ENCODE measurements at regions not wholly inside any gene's neighbourhood (a gene's known extent, or its start where the extent isn't known, plus 50 kb on each side); places are given as distances from the start of the nearest gene placed in this dataset.
"Not testable (repeated sequence)": the region's sequence is repeated elsewhere in the genome, so short reads cannot be mapped to it uniquely, and the experiment has no call there.

DNA sequence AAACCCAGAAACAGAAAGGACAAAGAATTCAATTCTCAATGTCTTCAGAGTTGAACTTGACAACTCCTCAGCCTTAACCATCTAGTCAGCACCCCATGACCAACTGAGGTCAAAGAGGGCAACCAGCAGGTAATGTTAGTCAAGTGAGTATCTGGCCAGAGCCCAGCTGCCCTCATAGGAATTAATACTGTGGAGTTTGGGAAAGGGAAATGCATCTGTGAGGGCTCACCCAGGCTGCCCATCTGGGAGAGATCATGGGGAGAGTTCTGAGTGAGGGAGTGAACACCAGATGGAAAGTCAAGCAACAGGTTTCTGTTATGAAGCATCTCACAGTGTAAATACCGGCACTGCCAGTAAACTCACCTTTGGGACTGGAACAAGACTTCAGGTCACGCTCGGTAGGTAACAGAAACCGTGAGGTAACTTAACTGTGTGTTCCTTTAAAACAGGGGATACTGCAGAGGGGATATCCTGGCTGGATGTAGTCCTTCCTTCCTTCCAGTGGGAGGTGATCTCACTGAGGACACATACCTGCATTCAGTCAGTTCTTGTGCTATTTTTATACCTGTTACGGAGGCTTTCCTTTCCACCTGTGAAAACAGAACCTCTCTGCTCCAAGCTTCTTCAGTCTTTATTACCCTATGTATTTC lies 94.4 kb downstream of the DAD1 start:
- H3K27me3 ChIP-seq (ENCODE audit: insufficient read depth, low read depth, severe bottlenecking), result no peaks in the 10 kb centered on the region
- H3K9me3 ChIP-seq (ENCODE audit: severe bottlenecking), result no peaks in the 10 kb centered on the region
- H3K4me3 ChIP-seq (ENCODE audit: low read depth, low read length), result no peak overlapping the region
- H3K36me3 ChIP-seq, result no peaks in the 10 kb centered on the region
- DNase-seq, result no peak
- TF ChIP-seq, protein P1, sequence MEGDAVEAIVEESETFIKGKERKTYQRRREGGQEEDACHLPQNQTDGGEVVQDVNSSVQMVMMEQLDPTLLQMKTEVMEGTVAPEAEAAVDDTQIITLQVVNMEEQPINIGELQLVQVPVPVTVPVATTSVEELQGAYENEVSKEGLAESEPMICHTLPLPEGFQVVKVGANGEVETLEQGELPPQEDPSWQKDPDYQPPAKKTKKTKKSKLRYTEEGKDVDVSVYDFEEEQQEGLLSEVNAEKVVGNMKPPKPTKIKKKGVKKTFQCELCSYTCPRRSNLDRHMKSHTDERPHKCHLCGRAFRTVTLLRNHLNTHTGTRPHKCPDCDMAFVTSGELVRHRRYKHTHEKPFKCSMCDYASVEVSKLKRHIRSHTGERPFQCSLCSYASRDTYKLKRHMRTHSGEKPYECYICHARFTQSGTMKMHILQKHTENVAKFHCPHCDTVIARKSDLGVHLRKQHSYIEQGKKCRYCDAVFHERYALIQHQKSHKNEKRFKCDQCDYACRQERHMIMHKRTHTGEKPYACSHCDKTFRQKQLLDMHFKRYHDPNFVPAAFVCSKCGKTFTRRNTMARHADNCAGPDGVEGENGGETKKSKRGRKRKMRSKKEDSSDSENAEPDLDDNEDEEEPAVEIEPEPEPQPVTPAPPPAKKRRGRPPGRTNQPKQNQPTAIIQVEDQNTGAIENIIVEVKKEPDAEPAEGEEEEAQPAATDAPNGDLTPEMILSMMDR (IDR thresholded peaks at IDR 0.05; ENCODE audit: low read depth, low read length), result peak; percentile 37; the same call in 1 of the 2 replicates
- no peak overlapping the region for H3K27ac ChIP-seq

DNA sequence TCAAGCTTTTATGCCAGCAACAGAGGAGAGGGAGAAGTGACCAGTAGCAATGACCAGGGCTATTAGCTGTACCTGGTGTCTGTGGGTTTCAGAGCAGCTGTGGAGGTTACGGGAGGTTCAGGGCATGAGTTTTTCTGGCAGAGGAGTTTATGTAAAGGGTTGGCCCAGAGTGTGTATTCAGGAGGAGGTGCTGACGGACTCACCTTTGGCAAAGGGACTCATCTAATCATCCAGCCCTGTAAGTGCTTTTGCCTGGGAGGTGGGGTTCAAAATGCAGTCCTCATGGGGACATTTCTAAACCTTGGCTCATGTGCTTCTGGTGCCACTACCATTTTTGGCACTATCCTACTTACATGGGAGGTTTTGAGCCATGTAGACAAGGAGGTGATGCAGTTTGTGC lies 95.3 kb downstream of the DAD1 start:
- no peaks in the 10 kb centered on the region for H3K36me3 ChIP-seq
- TF ChIP-seq, protein P1 (IDR thresholded peaks at IDR 0.05; ENCODE audit: low read depth, low read length), result no peak
- H3K27me3 ChIP-seq (ENCODE audit: insufficient read depth, low read depth, severe bottlenecking), result no peaks in the 10 kb centered on the region
- H3K27ac ChIP-seq, result no peak overlapping the region
- H3K9me3 ChIP-seq (ENCODE audit: severe bottlenecking), result no peaks in the 10 kb centered on the region
- H3K4me3 ChIP-seq (ENCODE audit: low read depth, low read length), result no peak overlapping the region
- DNase-seq, result no peak

DNA sequence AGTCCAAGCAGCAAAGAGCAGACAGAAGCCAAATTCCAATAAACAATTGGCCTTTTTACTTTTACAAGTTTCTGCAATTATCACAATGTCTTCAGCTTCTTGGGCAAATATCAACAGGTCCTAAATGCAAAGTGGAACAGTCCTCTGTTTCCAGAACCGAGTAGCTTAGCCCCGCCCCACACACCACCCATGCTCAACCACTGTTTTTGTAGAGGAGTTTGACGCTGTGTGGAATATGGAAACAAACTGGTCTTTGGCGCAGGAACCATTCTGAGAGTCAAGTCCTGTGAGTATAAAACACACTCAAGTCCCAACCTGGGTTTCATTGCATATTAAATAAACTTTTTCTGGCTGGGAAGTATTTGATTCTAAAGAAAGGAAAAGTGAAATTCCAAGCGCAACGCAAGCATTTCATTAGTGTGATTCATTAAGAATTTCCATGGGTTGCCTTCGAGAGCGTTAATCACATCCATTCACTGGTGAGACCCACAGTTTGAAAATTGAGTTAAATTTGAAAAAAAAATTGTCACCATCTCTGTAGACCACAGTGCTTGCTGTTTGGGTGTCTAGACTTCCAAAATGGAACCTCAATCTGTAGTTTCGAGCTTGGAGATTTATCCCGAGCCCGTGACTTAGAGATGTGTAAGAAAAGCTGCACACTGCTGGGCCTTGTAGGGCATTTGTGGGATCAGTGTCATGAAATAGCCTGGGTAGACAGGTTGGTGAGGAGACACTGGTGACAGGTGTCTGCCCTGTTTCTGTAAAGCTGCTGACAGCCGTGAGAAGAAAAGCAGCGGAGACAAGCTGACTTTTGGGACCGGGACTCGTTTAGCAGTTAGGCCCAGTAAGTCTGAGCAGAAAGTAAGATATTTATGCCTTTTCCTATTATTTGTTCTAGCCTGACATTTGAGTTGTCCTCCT lies 96.1 kb downstream of the DAD1 start:
- Histone ChIP-seq H3K9me3 (ENCODE audit: severe bottlenecking) (no peaks in the 10 kb centered on the region), H3K27ac (no peak overlapping the region), H3K27me3 (ENCODE audit: insufficient read depth, low read depth, severe bottlenecking) (no peaks in the 10 kb centered on the region), H3K4me3 (ENCODE audit: low read depth, low read length) (no peak overlapping the region), H3K36me3 (no peaks in the 10 kb centered on the region)
- TF ChIP-seq, protein P1 (IDR thresholded peaks at IDR 0.05; ENCODE audit: low read depth, low read length), result no peak
- no peak for DNase-seq

DNA sequence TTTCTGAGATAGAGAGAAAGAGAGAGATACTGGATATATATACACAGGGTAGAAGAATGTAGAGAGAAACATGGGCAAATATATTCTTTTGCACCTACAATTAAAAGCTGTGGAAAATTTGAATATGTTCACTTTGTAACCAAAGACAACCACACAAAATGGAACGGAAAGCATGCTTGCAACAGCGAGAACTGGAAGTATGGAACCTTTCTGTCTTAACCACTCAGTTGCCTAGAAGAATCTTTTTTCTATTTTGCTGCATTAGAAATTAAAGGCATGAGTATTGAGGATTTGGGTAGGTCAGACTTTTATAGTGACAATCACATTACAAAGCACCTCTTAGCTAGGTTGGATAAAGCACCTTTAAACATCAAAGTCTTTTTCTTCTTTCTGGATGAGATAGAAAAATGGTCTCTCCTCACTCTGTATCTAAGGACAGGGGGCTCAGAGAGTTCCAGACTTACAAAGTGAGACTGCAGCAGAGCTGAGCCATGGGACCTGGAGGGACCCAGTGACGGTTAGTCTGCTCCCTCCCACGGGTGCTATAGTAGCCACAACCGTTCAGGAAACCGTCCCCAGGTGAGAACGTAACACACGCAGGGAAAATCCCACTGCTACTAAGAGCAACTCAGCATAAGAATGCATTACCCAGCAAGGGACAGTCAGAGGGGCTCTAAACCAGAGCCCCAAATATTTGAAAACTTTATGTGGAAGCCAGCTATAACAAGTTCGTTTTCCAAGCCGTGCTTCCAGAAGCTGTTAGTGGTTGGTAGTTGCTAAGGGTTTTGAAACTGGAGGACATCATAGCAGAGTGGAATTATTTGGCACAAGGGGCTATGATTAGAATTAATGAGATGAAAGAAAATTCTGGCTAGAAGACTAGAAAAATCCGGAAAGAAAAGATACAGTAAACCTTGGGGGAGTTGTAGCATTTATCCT lies 97.1 kb downstream of the DAD1 start:
- DNase-seq, result no peak
- H3K27ac ChIP-seq, result no peak overlapping the region
- no peak overlapping the region for H3K4me3 ChIP-seq (ENCODE audit: low read depth, low read length)
- H3K36me3 ChIP-seq, result no peaks in the 10 kb centered on the region
- no peaks in the 10 kb centered on the region for H3K27me3 ChIP-seq (ENCODE audit: insufficient read depth, low read depth, severe bottlenecking)
- no peaks in the 10 kb centered on the region for H3K9me3 ChIP-seq (ENCODE audit: severe bottlenecking)
- TF ChIP-seq, protein P1 (IDR thresholded peaks at IDR 0.05; ENCODE audit: low read depth, low read length), result no peak

DNA sequence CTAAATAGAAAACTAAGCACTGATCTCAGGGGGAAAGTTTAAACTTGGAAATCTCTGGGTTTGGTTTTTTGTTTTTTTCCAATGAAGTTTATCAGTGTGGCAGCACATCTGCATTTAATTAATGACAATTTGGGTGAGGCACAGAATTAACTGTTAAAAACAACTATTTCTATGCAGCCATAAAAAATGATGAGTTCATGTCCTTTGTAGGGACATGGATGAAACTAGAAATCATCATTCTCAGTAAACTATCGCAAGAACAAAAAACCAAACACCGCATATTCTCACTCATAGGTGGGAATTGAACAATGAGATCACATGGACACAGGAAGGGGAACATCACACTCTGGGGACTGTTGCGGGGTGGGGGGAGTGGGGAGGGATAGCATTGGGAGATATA lies 98.0 kb downstream of the DAD1 start:
- DNase-seq; H3K27me3 ChIP-seq (ENCODE audit: insufficient read depth, low read depth, severe bottlenecking); H3K36me3 ChIP-seq; H3K27ac ChIP-seq; H3K9me3 ChIP-seq (ENCODE audit: severe bottlenecking); H3K4me3 ChIP-seq (ENCODE audit: low read depth, low read length): not testable (repeated sequence)
